Fibroblast of lung (primary cell): ENCODE measurements at regions not wholly inside any gene's neighbourhood (a gene's known extent, or its start where the extent isn't known, plus 50 kb on each side); places are given as distances from the start of the nearest gene placed in this dataset.

Experiments used
- DNase-seq, 2 donors: peaks; one replicate each; pipeline versions ENCODE4 v3.0.0 to v3.0.0-alpha.2; 2010; ENCODE audit warnings: low read depth in 2 of 2
- H2AFZ ChIP-seq: 2 replicates; pipeline ENCODE4 v1.5.1; 2012; ENCODE audit warnings: low read length, control low read depth, inconsistent platforms
- H3K27ac ChIP-seq: 2 replicates; pipeline ENCODE4 v1.5.1; 2011; ENCODE audit warnings: low read length, control low read depth; ENCODE audit not compliant: insufficient read depth
- H3K27me3 ChIP-seq: 2 replicates; pipeline ENCODE4 v1.5.1; 2011; ENCODE audit warnings: mild to moderate bottlenecking, low read length; ENCODE audit not compliant: control insufficient read depth, insufficient read depth
- H3K36me3 ChIP-seq: 2 replicates; pipeline ENCODE4 v1.5.1; 2011; ENCODE audit warnings: low read length; ENCODE audit not compliant: control insufficient read depth, insufficient read depth
- H3K4me1 ChIP-seq: 2 replicates; pipeline ENCODE4 v1.5.1; 2011; ENCODE audit warnings: low read length; ENCODE audit not compliant: control insufficient read depth, insufficient read depth; ENCODE audit errors: extremely low read depth
- H3K4me2 ChIP-seq: 2 replicates; pipeline ENCODE4 v1.5.1; 2011; ENCODE audit warnings: low read length, control low read depth; ENCODE audit not compliant: insufficient read depth; ENCODE audit errors: extremely low read depth
- H3K4me3 ChIP-seq, 4 experiments: fragments of 200-600 bp in 1 of 4; sonication (generic) in 1 of 4; replicated peaks in 1 of 4; 2 replicates each; pipeline ENCODE4 v1.5.1; 2011 to 2016; ENCODE audit warnings: low read length in 4 of 4, low read depth in 3 of 4, mild to moderate bottlenecking in 3 of 4, control low read depth in 2 of 4, inconsistent platforms in 1 of 4, mixed read lengths in 1 of 4; ENCODE audit not compliant: insufficient read depth in 1 of 4; ENCODE audit errors: control extremely low read depth in 1 of 4
- H3K79me2 ChIP-seq: 2 replicates; pipeline ENCODE4 v1.5.1; 2012; ENCODE audit warnings: mild to moderate bottlenecking, low read length, inconsistent platforms; ENCODE audit not compliant: control insufficient read depth, insufficient read depth
- H3K9ac ChIP-seq: 2 replicates; pipeline ENCODE4 v1.5.1; 2011; ENCODE audit warnings: mild to moderate bottlenecking, low read length, control low read depth; ENCODE audit not compliant: insufficient read depth
- H3K9me3 ChIP-seq: 2 replicates; pipeline ENCODE4 v1.5.1; 2012; ENCODE audit warnings: low read depth, low read length; ENCODE audit not compliant: control insufficient read depth, insufficient read depth
- H4K20me1 ChIP-seq: 2 replicates; pipeline ENCODE4 v1.5.1; 2011; ENCODE audit warnings: low read length; ENCODE audit not compliant: control insufficient read depth, insufficient read depth; ENCODE audit errors: extremely low read depth
- CTCF ChIP-seq, 2 donors: IDR thresholded peaks in 1 of 2; conservative IDR thresholded peaks in 1 of 2; 1 replicate in 1 of 2; 2 replicates in 1 of 2; pipeline ENCODE4 v1.5.1; 2011 to 2012; ENCODE audit warnings: low read length in 2 of 2, control low read depth in 1 of 2, inconsistent platforms in 1 of 2, low read depth in 1 of 2, mild to moderate bottlenecking in 1 of 2
- EZH2 ChIP-seq: IDR thresholded peaks from 2 replicates; pipeline ENCODE4 v1.5.1; 2012; ENCODE audit warnings: low read length, control low read depth, mild to moderate bottlenecking; ENCODE audit errors: missing control alignments

GRCh38 chr10:83673316-83673715 is 466.0 kb upstream of the GHITM start:
- Histone ChIP-seq H3K79me2 (no peaks in the 10 kb centered on the region), H2AFZ (no peak overlapping the region), H3K27me3 (no peaks in the 10 kb centered on the region), H4K20me1 (no peaks in the 10 kb centered on the region), H3K27ac (no peak overlapping the region), H3K4me3 (no peak overlapping the region), H3K9ac (no peak overlapping the region), H3K4me2 (no peak overlapping the region), H3K4me1 (no peaks in the 10 kb centered on the region), H3K36me3 (no peaks in the 10 kb centered on the region), H3K9me3 (no peaks in the 10 kb centered on the region)
- no peak for DNase-seq
- TF ChIP-seq CTCF (conservative IDR thresholded peaks at IDR 0.05 in 1 of 2, IDR thresholded peaks at IDR 0.05 in 1 of 2; ENCODE audit: low read depth in 1 of 2, low read length in 2 of 2) (no peak), EZH2 (no peak)

GRCh38 chr10:83677795-83678194 is 461.5 kb upstream of the GHITM start:
- H4K20me1 ChIP-seq: no peaks in the 10 kb centered on the region
- no peaks in the 10 kb centered on the region for H3K4me1 ChIP-seq
- no peak overlapping the region for H3K27ac ChIP-seq
- no peak overlapping the region for H3K9ac ChIP-seq
- H3K9me3 ChIP-seq: no peaks in the 10 kb centered on the region
- no peaks in the 10 kb centered on the region for H3K79me2 ChIP-seq
- no peak overlapping the region for H2AFZ ChIP-seq
- peak in 1 of 2 donors; percentile 15 for DNase-seq
- no peaks in the 10 kb centered on the region for H3K36me3 ChIP-seq
- H3K4me3 ChIP-seq: no peak overlapping the region
- no peak for TF ChIP-seq EZH2
- TF ChIP-seq CTCF (conservative IDR thresholded peaks at IDR 0.05 in 1 of 2, IDR thresholded peaks at IDR 0.05 in 1 of 2; ENCODE audit: low read depth in 1 of 2, low read length in 2 of 2): no peak
- no peaks in the 10 kb centered on the region for H3K27me3 ChIP-seq
- H3K4me2 ChIP-seq: no peak overlapping the region

GRCh38 chr10:83678850-83679249 is 460.5 kb upstream of the GHITM start:
- no peaks in the 10 kb centered on the region for H3K4me1 ChIP-seq
- H2AFZ ChIP-seq: no peak overlapping the region
- no peak overlapping the region for H3K4me2 ChIP-seq
- no peak overlapping the region for H3K27ac ChIP-seq
- no peak overlapping the region for H3K4me3 ChIP-seq
- H3K27me3 ChIP-seq: no peaks in the 10 kb centered on the region
- TF ChIP-seq EZH2 (no peak), CTCF (conservative IDR thresholded peaks at IDR 0.05 in 1 of 2, IDR thresholded peaks at IDR 0.05 in 1 of 2; ENCODE audit: low read depth in 1 of 2, low read length in 2 of 2) (no peak)
- H3K36me3 ChIP-seq: no peaks in the 10 kb centered on the region
- no peak for DNase-seq
- no peaks in the 10 kb centered on the region for H4K20me1 ChIP-seq
- H3K9ac ChIP-seq: no peak overlapping the region
- no peaks in the 10 kb centered on the region for H3K79me2 ChIP-seq
- no peaks in the 10 kb centered on the region for H3K9me3 ChIP-seq
